ENCODE measurements at regions not wholly inside any gene's neighbourhood (a gene's known extent, or its start where the extent isn't known, plus 50 kb on each side); places are given as distances from the start of the nearest gene placed in this dataset.

DNA sequence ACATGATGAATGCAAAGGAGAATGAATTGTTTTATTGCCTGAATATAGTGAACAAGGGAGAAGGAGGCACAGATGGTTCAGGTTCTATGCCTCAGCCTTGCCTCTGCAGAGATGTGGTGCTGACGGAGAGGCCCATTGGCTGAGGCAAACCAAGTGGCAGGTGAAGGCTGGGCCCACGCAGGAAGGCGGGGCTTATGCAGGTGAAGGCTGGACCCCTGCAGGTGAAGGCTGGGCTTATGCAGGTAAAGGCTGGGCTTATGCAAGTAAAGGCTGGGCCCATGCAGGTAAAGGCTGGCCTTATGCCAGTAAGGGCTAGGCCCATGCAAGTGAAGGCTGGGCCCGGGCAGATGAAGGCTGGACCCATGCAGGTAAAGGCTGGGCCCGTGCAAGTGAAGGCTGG, 414.7 kb downstream of the LRATD1 start:
- TF ChIP-seq, protein P1, sequence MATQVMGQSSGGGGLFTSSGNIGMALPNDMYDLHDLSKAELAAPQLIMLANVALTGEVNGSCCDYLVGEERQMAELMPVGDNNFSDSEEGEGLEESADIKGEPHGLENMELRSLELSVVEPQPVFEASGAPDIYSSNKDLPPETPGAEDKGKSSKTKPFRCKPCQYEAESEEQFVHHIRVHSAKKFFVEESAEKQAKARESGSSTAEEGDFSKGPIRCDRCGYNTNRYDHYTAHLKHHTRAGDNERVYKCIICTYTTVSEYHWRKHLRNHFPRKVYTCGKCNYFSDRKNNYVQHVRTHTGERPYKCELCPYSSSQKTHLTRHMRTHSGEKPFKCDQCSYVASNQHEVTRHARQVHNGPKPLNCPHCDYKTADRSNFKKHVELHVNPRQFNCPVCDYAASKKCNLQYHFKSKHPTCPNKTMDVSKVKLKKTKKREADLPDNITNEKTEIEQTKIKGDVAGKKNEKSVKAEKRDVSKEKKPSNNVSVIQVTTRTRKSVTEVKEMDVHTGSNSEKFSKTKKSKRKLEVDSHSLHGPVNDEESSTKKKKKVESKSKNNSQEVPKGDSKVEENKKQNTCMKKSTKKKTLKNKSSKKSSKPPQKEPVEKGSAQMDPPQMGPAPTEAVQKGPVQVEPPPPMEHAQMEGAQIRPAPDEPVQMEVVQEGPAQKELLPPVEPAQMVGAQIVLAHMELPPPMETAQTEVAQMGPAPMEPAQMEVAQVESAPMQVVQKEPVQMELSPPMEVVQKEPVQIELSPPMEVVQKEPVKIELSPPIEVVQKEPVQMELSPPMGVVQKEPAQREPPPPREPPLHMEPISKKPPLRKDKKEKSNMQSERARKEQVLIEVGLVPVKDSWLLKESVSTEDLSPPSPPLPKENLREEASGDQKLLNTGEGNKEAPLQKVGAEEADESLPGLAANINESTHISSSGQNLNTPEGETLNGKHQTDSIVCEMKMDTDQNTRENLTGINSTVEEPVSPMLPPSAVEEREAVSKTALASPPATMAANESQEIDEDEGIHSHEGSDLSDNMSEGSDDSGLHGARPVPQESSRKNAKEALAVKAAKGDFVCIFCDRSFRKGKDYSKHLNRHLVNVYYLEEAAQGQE (IDR thresholded peaks at IDR 0.05): no peak
- TF ChIP-seq, protein P2, sequence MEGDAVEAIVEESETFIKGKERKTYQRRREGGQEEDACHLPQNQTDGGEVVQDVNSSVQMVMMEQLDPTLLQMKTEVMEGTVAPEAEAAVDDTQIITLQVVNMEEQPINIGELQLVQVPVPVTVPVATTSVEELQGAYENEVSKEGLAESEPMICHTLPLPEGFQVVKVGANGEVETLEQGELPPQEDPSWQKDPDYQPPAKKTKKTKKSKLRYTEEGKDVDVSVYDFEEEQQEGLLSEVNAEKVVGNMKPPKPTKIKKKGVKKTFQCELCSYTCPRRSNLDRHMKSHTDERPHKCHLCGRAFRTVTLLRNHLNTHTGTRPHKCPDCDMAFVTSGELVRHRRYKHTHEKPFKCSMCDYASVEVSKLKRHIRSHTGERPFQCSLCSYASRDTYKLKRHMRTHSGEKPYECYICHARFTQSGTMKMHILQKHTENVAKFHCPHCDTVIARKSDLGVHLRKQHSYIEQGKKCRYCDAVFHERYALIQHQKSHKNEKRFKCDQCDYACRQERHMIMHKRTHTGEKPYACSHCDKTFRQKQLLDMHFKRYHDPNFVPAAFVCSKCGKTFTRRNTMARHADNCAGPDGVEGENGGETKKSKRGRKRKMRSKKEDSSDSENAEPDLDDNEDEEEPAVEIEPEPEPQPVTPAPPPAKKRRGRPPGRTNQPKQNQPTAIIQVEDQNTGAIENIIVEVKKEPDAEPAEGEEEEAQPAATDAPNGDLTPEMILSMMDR (IDR thresholded peaks at IDR 0.05; ENCODE audit: low read depth, low read length, missing input control): no peak
- TF ChIP-seq SP1 (IDR thresholded peaks at IDR 0.05) (no peak), RXRA (IDR thresholded peaks at IDR 0.05) (no peak), GABPA (IDR thresholded peaks at IDR 0.05 in 1 of 2, conservative IDR thresholded peaks at IDR 0.05 in 1 of 2) (no peak), HNF4A (conservative IDR thresholded peaks at IDR 0.05) (no peak), RAD21 (IDR thresholded peaks at IDR 0.05) (no peak), JUND (IDR thresholded peaks at IDR 0.05) (no peak), EGR1 (IDR thresholded peaks at IDR 0.05; ENCODE audit: low read depth in 2 of 2) (no peak), FOXA1 (IDR thresholded peaks at IDR 0.05) (no peak), YY1 (IDR thresholded peaks at IDR 0.05) (no peak)

Measured in liver (tissue), 3 donors.